SH-SY5Y (cell line): ENCODE measurements at regions not wholly inside any gene's neighbourhood (a gene's known extent, or its start where the extent isn't known, plus 50 kb on each side); places are given as distances from the start of the nearest gene placed in this dataset.

ENCODE experiments used
- GATA2 ChIP-seq: IDR thresholded peaks from 2 replicates; pipeline ENCODE4 v1.6.1; 2011; ENCODE audit warnings: mild to moderate bottlenecking, low read depth, low read length
- GATA3 ChIP-seq: IDR thresholded peaks from 2 replicates; pipeline ENCODE4 v1.6.1; 2011; ENCODE audit warnings: low read depth, mild to moderate bottlenecking, low read length, moderate library complexity

GRCh38 chr11:37951996-37952395, 1354.0 kb upstream of the RAG2 start:
- TF ChIP-seq GATA3 = peak; percentile 51
- 0 out of 2 replicates have a peak, but pooled peaks have one; percentile 20 for TF ChIP-seq GATA2

GRCh38 chr11:37948258-37948657, 1350.2 kb upstream of the RAG2 start:
- TF ChIP-seq GATA3 (no peak), GATA2 (no peak)

- TF ChIP-seq GATA3 (no peak), GATA2 (no peak)
Measured at GRCh38 chr11:37947821-37948220, 1349.8 kb upstream of the RAG2 start.

DNA sequence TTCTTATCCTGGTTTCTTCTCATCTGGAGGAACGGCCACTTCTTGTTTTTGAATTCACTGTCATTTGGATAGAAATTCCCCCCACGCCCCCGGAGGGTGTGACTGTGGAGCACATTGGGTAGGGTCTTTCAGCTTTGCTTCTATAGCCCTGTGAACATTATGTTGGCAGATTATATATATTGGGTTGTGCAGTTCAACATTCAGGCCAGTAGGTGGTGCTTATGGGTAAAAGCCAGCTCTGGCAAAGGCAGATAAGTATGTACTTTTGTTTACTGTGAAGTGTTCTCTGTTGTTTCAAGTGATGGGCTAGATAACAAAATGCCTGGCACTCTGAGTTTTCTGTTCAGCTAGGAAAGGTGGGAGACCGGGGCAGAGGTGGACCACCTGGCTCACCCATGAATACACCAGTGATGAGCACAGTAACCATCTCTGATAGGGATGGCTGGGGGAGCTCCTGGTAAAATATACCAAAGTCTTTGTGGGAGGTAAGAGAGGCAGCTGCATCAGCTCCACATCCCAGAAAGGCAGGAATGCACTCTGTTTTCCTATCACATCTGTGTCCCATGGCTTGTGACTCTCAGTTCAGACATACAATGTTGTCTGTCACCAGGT, 1348.2 kb upstream of the RAG2 start:
- TF ChIP-seq GATA2 (no peak), GATA3 (no peak)

- TF ChIP-seq GATA2 = no peak
- TF ChIP-seq GATA3 = no peak
Measured at GRCh38 chr11:37942081-37942480, 1344.0 kb upstream of the RAG2 start.

- TF ChIP-seq GATA2 (no peak), GATA3 (no peak)
Measured at GRCh38 chr11:37929100-37929653, 1331.1 kb upstream of the RAG2 start.

DNA sequence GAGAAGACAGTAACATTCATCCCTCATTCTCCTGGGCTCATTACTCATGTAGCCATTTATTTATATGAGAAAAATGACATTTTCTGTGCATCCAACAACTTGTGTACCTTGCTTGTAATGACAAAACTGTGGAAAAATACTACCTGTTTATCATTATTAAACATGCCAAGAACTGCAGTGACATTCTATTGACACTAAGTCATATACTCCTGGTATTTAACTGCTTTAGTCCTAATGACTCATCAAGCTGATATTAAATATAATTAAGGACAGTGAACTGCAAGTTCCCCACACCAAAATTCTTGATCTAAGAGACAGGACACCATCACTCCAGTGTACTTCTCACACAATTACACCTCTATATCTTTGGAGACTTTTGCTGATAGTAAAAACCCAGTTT, 1328.7 kb upstream of the RAG2 start:
- TF ChIP-seq GATA3 = no peak
- no peak for TF ChIP-seq GATA2

DNA sequence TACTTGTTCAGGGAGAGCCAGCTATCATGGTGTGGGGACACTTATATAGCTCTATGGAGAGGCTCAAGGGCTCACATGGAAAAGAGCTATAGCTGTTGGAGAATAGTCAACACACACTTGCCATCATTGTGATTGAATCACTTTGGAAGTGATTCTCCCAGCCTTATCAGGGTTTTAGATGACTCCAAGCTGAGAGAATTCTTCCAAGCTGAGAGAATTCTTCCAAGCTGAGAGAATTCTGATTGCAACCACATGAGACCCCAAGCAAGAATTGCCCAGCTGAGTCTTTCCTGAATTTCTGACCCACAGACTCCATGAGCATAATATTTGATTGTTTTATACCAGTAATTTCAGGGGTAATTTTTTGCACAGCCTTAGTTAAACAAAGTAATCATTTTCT, 1318.3 kb upstream of the RAG2 start:
- TF ChIP-seq GATA2 (no peak), GATA3 (no peak)

- TF ChIP-seq GATA3 (no peak), GATA2 (no peak)
Measured at GRCh38 chr11:37914859-37915258, 1316.8 kb upstream of the RAG2 start.

- TF ChIP-seq GATA2 (no peak), GATA3 (no peak)
Measured at GRCh38 chr11:37908219-37908548, 1310.1 kb upstream of the RAG2 start.

DNA sequence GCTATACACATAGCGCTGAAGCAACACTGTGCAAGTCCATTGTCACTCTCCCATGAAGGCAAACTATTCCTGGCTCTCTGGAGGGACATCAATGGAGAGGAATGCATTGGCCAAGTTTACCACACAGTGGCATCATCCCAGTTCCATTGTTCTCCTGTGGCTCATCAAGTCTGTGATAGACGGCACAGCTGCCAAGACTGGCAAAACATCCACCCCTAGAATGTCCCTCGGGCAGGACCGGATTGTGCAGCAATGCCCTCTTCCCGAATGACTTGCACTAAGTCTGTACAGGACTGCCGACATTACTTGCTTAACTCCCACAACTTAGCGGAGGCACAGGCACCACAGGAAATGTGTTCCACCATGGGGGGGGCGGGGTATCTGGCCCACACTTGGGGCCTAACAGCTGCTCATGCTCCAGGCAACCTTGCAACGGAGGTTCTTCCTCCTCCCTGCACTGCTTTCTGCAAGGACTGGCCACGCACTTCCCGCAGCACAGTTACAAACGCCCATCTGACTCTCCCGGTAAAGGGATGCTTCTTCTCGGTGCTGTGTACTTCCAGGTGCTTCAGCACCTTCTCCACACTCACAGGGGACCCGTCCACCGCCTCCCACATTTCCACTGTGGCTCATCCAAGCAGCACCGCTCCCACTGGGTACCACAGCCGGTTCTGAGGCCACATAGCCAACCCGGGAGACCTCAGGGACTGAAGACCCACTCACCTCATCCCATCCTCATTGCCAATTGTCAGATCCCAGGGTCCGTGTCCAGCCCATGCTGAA, 1309.6 kb upstream of the RAG2 start:
- no peak for TF ChIP-seq GATA3

- TF ChIP-seq GATA2 (no peak), GATA3 (no peak)
Measured at GRCh38 chr11:37905707-37906417, 1307.8 kb upstream of the RAG2 start.

DNA sequence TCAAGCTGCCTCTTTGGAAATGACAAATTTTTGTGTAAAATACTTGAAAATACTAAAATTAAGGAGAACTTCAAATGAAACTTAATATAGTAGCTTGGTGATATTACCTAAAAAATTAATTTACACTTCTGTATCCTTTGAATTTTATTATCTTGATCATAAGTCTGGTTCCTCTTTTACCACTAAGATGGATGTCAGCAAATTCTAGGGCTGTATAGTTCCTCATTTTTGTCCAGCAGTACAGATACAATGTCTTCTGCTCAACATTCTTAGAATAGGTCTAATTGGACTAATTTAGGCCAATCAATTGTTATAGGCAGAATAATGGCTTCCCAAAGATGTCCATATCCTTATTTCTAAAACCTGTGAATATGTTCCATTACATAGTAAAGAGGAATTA, 1298.0 kb upstream of the RAG2 start:
- TF ChIP-seq GATA2 (no peak), GATA3 (no peak)

- TF ChIP-seq GATA3 (no peak), GATA2 (no peak)
Measured at GRCh38 chr11:37881741-37882140, 1283.7 kb upstream of the RAG2 start.
